SK-N-SH treated with all-trans-retinoic acid at 6 μM for 48 hours (cell line): ENCODE measurements at regions not wholly inside any gene's neighbourhood (a gene's known extent, or its start where the extent isn't known, plus 50 kb on each side); places are given as distances from the start of the nearest gene placed in this dataset.

ENCODE experiments used
- ATAC-seq: fragments of 200-7000 bp; cut with Tn5 transposase; 3 replicates; pipeline ENCODE4 v1.9.1; 2020; ENCODE audit warnings: mild to moderate bottlenecking, moderate library complexity
- ARNTL ChIP-seq: fragments of 450-650 bp; formaldehyde crosslinking; IDR thresholded peaks from 2 replicates; pipeline ENCODE4 v1.5.0; 2020; ENCODE audit warnings: low read depth, mild to moderate bottlenecking, moderate library complexity, borderline replicate concordance
- BACH2 ChIP-seq: fragments of 250-450 bp; sonication (Bioruptor Pico); IDR thresholded peaks from 2 replicates; pipeline ENCODE4 v1.9.0; 2021; ENCODE audit warnings: mild to moderate bottlenecking, borderline replicate concordance
- CSDC2 ChIP-seq: fragments of 250-450 bp; sonication (Bioruptor Pico); IDR thresholded peaks from 2 replicates; pipeline ENCODE4 v1.5.0; 2020; ENCODE audit warnings: mild to moderate bottlenecking, moderate library complexity
- ESRRG ChIP-seq: fragments of 250-450 bp; sonication (Bioruptor Pico); IDR thresholded peaks from 2 replicates; pipeline ENCODE4 v1.6.1; 2021; ENCODE audit warnings: mild to moderate bottlenecking
- GLIS3 ChIP-seq: fragments of 250-450 bp; sonication (Bioruptor Pico); IDR thresholded peaks from 2 replicates; pipeline ENCODE4 v1.5.0; 2020; ENCODE audit warnings: mild to moderate bottlenecking, moderate library complexity
- ISL1 ChIP-seq: fragments of 250-450 bp; sonication (Bioruptor Pico); IDR thresholded peaks from 2 replicates; pipeline ENCODE4 v2.1.2; 2022; ENCODE audit warnings: mild to moderate bottlenecking, moderate library complexity
- OSR1 ChIP-seq: fragments of 250-450 bp; sonication (Bioruptor Pico); IDR thresholded peaks from 2 replicates; pipeline ENCODE4 v1.8.0; 2022; ENCODE audit warnings: moderate library complexity, mild to moderate bottlenecking, inconsistent platforms
- PPARA ChIP-seq: fragments of 250-450 bp; sonication (Bioruptor Pico); IDR thresholded peaks from 2 replicates; pipeline ENCODE4 v1.5.0; 2020; ENCODE audit warnings: mild to moderate bottlenecking, borderline replicate concordance
- RARB ChIP-seq: fragments of 250-450 bp; sonication (Bioruptor Pico); IDR thresholded peaks from 2 replicates; pipeline ENCODE4 v1.8.0; 2021; ENCODE audit warnings: mild to moderate bottlenecking, moderate library complexity
- SNAI2 ChIP-seq: fragments of 250-450 bp; sonication (Bioruptor Pico); IDR thresholded peaks from 2 replicates; pipeline ENCODE4 v1.5.0; 2020; ENCODE audit warnings: mild to moderate bottlenecking, moderate library complexity
- TCF4 ChIP-seq: fragments of 250-450 bp; sonication (Bioruptor Pico); IDR thresholded peaks from 2 replicates; pipeline ENCODE4 v1.8.0; 2021; ENCODE audit warnings: mild to moderate bottlenecking, moderate library complexity, borderline replicate concordance
- TOX ChIP-seq: fragments of 250-450 bp; sonication (Bioruptor Pico); IDR thresholded peaks from 2 replicates; pipeline ENCODE4 v1.8.0; 2021; ENCODE audit warnings: mild to moderate bottlenecking, moderate library complexity, borderline replicate concordance
- ZC3H10 ChIP-seq: fragments of 250-450 bp; sonication (Bioruptor Pico); IDR thresholded peaks from 2 replicates; pipeline ENCODE4 v1.5.1; 2021; ENCODE audit warnings: mild to moderate bottlenecking, moderate library complexity
- ZFP30 ChIP-seq: fragments of 450-650 bp; formaldehyde crosslinking; IDR thresholded peaks from 2 replicates; pipeline ENCODE4 v1.5.0; 2022; ENCODE audit warnings: mild to moderate bottlenecking, moderate library complexity
- ZNF565 ChIP-seq: fragments of 450-650 bp; formaldehyde crosslinking; conservative IDR thresholded peaks from 2 replicates; pipeline ENCODE4 v1.5.0; 2020; ENCODE audit warnings: low read depth, mild to moderate bottlenecking, moderate library complexity
- ZNF70 ChIP-seq: fragments of 450-650 bp; formaldehyde crosslinking; IDR thresholded peaks from 2 replicates; pipeline ENCODE4 v1.5.0; 2020; ENCODE audit warnings: mild to moderate bottlenecking, moderate library complexity
- ZNF8 ChIP-seq: fragments of 450-650 bp; formaldehyde crosslinking; IDR thresholded peaks from 2 replicates; pipeline ENCODE4 v1.5.0; 2020; ENCODE audit warnings: mild to moderate bottlenecking, moderate library complexity
- TF ChIP-seq, protein P1 (sequence below): fragments of 250-450 bp; sonication (Bioruptor Pico); IDR thresholded peaks from 2 replicates; pipeline ENCODE4 v1.5.0; 2020; ENCODE audit warnings: mild to moderate bottlenecking, moderate library complexity
- TF ChIP-seq, protein P2 (sequence below): fragments of 250-450 bp; sonication (Bioruptor Pico); IDR thresholded peaks from 2 replicates; pipeline ENCODE4 v1.8.0; 2020; ENCODE audit warnings: mild to moderate bottlenecking, moderate library complexity, borderline replicate concordance
- TF ChIP-seq, protein P3 (sequence below): fragments of 250-450 bp; sonication (Bioruptor Pico); IDR thresholded peaks from 2 replicates; pipeline ENCODE4 v1.8.0; 2021; ENCODE audit warnings: low read depth, mild to moderate bottlenecking, moderate library complexity, borderline replicate concordance
- TF ChIP-seq, protein P4 (sequence below): fragments of 250-450 bp; sonication (Bioruptor Pico); IDR thresholded peaks from 2 replicates; pipeline ENCODE4 v1.5.1; 2021; ENCODE audit warnings: mild to moderate bottlenecking, moderate library complexity

GRCh38 chr12:13839365-13840336, 141.8 kb downstream of the GRIN2B start (continued):
- TF ChIP-seq, protein P1, sequence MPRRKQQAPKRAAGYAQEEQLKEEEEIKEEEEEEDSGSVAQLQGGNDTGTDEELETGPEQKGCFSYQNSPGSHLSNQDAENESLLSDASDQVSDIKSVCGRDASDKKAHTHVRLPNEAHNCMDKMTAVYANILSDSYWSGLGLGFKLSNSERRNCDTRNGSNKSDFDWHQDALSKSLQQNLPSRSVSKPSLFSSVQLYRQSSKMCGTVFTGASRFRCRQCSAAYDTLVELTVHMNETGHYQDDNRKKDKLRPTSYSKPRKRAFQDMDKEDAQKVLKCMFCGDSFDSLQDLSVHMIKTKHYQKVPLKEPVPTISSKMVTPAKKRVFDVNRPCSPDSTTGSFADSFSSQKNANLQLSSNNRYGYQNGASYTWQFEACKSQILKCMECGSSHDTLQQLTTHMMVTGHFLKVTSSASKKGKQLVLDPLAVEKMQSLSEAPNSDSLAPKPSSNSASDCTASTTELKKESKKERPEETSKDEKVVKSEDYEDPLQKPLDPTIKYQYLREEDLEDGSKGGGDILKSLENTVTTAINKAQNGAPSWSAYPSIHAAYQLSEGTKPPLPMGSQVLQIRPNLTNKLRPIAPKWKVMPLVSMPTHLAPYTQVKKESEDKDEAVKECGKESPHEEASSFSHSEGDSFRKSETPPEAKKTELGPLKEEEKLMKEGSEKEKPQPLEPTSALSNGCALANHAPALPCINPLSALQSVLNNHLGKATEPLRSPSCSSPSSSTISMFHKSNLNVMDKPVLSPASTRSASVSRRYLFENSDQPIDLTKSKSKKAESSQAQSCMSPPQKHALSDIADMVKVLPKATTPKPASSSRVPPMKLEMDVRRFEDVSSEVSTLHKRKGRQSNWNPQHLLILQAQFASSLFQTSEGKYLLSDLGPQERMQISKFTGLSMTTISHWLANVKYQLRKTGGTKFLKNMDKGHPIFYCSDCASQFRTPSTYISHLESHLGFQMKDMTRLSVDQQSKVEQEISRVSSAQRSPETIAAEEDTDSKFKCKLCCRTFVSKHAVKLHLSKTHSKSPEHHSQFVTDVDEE (CRISPR knock-in tag): no peak
- TF ChIP-seq GLIS3 (CRISPR knock-in tag) (no peak), TCF4 (CRISPR knock-in tag) (no peak), ESRRG (no peak), ISL1 (CRISPR knock-in tag) (no peak), BACH2 (no peak), RARB (CRISPR knock-in tag) (no peak), ZFP30 (CRISPR knock-in tag) (no peak), OSR1 (no peak)

- no peak for ATAC-seq
- TF ChIP-seq, protein P2, sequence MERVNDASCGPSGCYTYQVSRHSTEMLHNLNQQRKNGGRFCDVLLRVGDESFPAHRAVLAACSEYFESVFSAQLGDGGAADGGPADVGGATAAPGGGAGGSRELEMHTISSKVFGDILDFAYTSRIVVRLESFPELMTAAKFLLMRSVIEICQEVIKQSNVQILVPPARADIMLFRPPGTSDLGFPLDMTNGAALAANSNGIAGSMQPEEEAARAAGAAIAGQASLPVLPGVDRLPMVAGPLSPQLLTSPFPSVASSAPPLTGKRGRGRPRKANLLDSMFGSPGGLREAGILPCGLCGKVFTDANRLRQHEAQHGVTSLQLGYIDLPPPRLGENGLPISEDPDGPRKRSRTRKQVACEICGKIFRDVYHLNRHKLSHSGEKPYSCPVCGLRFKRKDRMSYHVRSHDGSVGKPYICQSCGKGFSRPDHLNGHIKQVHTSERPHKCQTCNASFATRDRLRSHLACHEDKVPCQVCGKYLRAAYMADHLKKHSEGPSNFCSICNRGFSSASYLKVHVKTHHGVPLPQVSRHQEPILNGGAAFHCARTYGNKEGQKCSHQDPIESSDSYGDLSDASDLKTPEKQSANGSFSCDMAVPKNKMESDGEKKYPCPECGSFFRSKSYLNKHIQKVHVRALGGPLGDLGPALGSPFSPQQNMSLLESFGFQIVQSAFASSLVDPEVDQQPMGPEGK (CRISPR knock-in tag): no peak
- TF ChIP-seq, protein P3, sequence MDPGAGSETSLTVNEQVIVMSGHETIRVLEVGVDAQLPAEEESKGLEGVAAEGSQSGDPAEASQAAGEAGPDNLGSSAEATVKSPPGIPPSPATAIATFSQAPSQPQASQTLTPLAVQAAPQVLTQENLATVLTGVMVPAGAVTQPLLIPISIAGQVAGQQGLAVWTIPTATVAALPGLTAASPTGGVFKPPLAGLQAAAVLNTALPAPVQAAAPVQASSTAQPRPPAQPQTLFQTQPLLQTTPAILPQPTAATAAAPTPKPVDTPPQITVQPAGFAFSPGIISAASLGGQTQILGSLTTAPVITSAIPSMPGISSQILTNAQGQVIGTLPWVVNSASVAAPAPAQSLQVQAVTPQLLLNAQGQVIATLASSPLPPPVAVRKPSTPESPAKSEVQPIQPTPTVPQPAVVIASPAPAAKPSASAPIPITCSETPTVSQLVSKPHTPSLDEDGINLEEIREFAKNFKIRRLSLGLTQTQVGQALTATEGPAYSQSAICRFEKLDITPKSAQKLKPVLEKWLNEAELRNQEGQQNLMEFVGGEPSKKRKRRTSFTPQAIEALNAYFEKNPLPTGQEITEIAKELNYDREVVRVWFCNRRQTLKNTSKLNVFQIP (CRISPR knock-in tag): no peak
- TF ChIP-seq RARB (CRISPR knock-in tag) (no peak), ZFP30 (CRISPR knock-in tag) (no peak), ZNF70 (CRISPR knock-in tag) (no peak), ESRRG (no peak), TCF4 (CRISPR knock-in tag) (no peak), SNAI2 (CRISPR knock-in tag) (no peak), GLIS3 (CRISPR knock-in tag) (no peak), ISL1 (CRISPR knock-in tag) (no peak), PPARA (CRISPR knock-in tag) (no peak), ZC3H10 (no peak), ZNF8 (CRISPR knock-in tag) (no peak), TOX (no peak), OSR1 (no peak), CSDC2 (CRISPR knock-in tag) (no peak), BACH2 (no peak)
- TF ChIP-seq, protein P4, sequence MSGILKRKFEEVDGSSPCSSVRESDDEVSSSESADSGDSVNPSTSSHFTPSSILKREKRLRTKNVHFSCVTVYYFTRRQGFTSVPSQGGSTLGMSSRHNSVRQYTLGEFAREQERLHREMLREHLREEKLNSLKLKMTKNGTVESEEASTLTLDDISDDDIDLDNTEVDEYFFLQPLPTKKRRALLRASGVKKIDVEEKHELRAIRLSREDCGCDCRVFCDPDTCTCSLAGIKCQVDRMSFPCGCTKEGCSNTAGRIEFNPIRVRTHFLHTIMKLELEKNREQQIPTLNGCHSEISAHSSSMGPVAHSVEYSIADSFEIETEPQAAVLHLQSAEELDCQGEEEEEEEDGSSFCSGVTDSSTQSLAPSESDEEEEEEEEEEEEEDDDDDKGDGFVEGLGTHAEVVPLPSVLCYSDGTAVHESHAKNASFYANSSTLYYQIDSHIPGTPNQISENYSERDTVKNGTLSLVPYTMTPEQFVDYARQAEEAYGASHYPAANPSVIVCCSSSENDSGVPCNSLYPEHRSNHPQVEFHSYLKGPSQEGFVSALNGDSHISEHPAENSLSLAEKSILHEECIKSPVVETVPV (CRISPR knock-in tag): no peak
These were observed 145.3 kb downstream of the GRIN2B start for GRCh38 chr12:13836099-13836498.

- no peak for TF ChIP-seq ZFP30 (CRISPR knock-in tag)
- TF ChIP-seq, protein P2 (CRISPR knock-in tag): no peak
- TF ChIP-seq ZNF565 (CRISPR knock-in tag): no peak
- TF ChIP-seq TOX: no peak
- TF ChIP-seq RARB (CRISPR knock-in tag): no peak
- TF ChIP-seq ARNTL: no peak
- ATAC-seq: no peak
These were observed 145.8 kb downstream of the GRIN2B start for GRCh38 chr12:13835652-13836051.
